Liver (tissue), 8 donors: ENCODE measurements at regions not wholly inside any gene's neighbourhood (a gene's known extent, or its start where the extent isn't known, plus 50 kb on each side); places are given as distances from the start of the nearest gene placed in this dataset.

Experiments used
- DNase-seq: peaks from one replicate; pipeline ENCODE4 v3.0.0-alpha.2; 2017; ENCODE audit warnings: low spot score
- H3K27ac ChIP-seq, 2 donors: one replicate each; pipeline ENCODE4 v1.7.0; 2013; ENCODE audit warnings: inconsistent platforms in 2 of 2, low read length in 2 of 2, control low read depth in 1 of 2, low read depth in 1 of 2, mild to moderate bottlenecking in 1 of 2
- H3K27me3 ChIP-seq, 4 donors: one replicate each; pipeline versions ENCODE4 v1.6.1 to v1.7.0; 2013; ENCODE audit warnings: low read length in 3 of 4, inconsistent platforms in 1 of 4, mild to moderate bottlenecking in 1 of 4, moderate library complexity in 1 of 4; ENCODE audit not compliant: control insufficient read depth in 4 of 4, insufficient read depth in 4 of 4
- H3K36me3 ChIP-seq, 4 donors: one replicate each; pipeline versions ENCODE4 v1.6.1 to v1.7.0; 2013; ENCODE audit warnings: low read length in 3 of 4, mild to moderate bottlenecking in 3 of 4, low read depth in 1 of 4, moderate library complexity in 1 of 4; ENCODE audit not compliant: control insufficient read depth in 4 of 4, insufficient read depth in 3 of 4
- H3K4me1 ChIP-seq, 4 donors: one replicate each; pipeline versions ENCODE4 v1.6.1 to v1.7.0; 2013; ENCODE audit warnings: low read length in 3 of 4, mild to moderate bottlenecking in 3 of 4, moderate library complexity in 1 of 4; ENCODE audit not compliant: control insufficient read depth in 4 of 4, insufficient read depth in 4 of 4
- H3K4me3 ChIP-seq, 3 donors: one replicate each; pipeline versions ENCODE4 v1.6.1 to v1.7.0; 2013; ENCODE audit warnings: low read length in 3 of 3, control low read depth in 1 of 3, low read depth in 1 of 3, mild to moderate bottlenecking in 1 of 3
- H3K9ac ChIP-seq, 2 donors: one replicate each; pipeline ENCODE4 v1.7.0; 2013; ENCODE audit warnings: low read length in 2 of 2, mild to moderate bottlenecking in 2 of 2, moderate library complexity in 2 of 2, control low read depth in 1 of 2, low read depth in 1 of 2
- H3K9me3 ChIP-seq, 4 donors: one replicate each; pipeline versions ENCODE4 v1.6.1 to v1.7.0; 2013; ENCODE audit warnings: low read length in 3 of 4; ENCODE audit not compliant: control insufficient read depth in 4 of 4
- EGR1 ChIP-seq, 2 donors: IDR thresholded peaks; 2 replicates each; pipeline ENCODE4 v1.6.1; 2016 to 2018; ENCODE audit warnings: antibody characterized with exemption in 2 of 2, low read depth in 2 of 2
- FOXA1 ChIP-seq: IDR thresholded peaks from 2 replicates; pipeline ENCODE4 v1.6.1; 2016; ENCODE audit warnings: antibody characterized with exemption
- FOXA2 ChIP-seq: IDR thresholded peaks from 2 replicates; pipeline ENCODE4 v1.6.1; 2016; ENCODE audit warnings: antibody characterized with exemption
- GABPA ChIP-seq, 2 donors: IDR thresholded peaks in 1 of 2; conservative IDR thresholded peaks in 1 of 2; 2 replicates each; pipeline ENCODE4 v1.6.1; 2016; ENCODE audit warnings: antibody characterized with exemption in 2 of 2, mild to moderate bottlenecking in 1 of 2, moderate library complexity in 1 of 2
- HNF4A ChIP-seq, 2 donors: conservative IDR thresholded peaks; 2 replicates each; pipeline ENCODE4 v1.6.1; 2016; ENCODE audit warnings: antibody characterized with exemption in 2 of 2, mild to moderate bottlenecking in 2 of 2
- HNF4G ChIP-seq: IDR thresholded peaks from 2 replicates; pipeline ENCODE4 v1.6.1; 2016; ENCODE audit warnings: antibody characterized with exemption
- JUND ChIP-seq, 2 donors: IDR thresholded peaks; 2 replicates each; pipeline ENCODE4 v1.6.1; 2016; ENCODE audit warnings: antibody characterized with exemption in 2 of 2
- MAX ChIP-seq: IDR thresholded peaks from 2 replicates; pipeline ENCODE4 v1.6.1; 2016; ENCODE audit warnings: antibody characterized with exemption
- NR2F2 ChIP-seq: IDR thresholded peaks from 2 replicates; pipeline ENCODE4 v1.6.1; 2016; ENCODE audit warnings: antibody characterized with exemption
- RAD21 ChIP-seq, 2 donors: IDR thresholded peaks; 2 replicates each; pipeline ENCODE4 v1.6.1; 2016; ENCODE audit warnings: antibody characterized with exemption in 2 of 2, mild to moderate bottlenecking in 2 of 2
- RXRA ChIP-seq, 2 donors: IDR thresholded peaks; 2 replicates each; pipeline ENCODE4 v1.6.1; 2017 to 2018; ENCODE audit warnings: antibody characterized with exemption in 2 of 2, mild to moderate bottlenecking in 1 of 2
- SP1 ChIP-seq: IDR thresholded peaks from 2 replicates; pipeline ENCODE4 v1.6.1; 2018; ENCODE audit warnings: antibody characterized with exemption, mild to moderate bottlenecking
- TAF1 ChIP-seq: conservative IDR thresholded peaks from 2 replicates; pipeline ENCODE4 v1.6.1; 2016; ENCODE audit warnings: antibody characterized with exemption, mild to moderate bottlenecking
- YY1 ChIP-seq: IDR thresholded peaks from 2 replicates; pipeline ENCODE4 v1.6.1; 2016; ENCODE audit warnings: antibody characterized with exemption, mild to moderate bottlenecking
- ZBTB33 ChIP-seq: IDR thresholded peaks from 2 replicates; pipeline ENCODE4 v1.6.1; 2016; ENCODE audit warnings: antibody characterized with exemption
- WGBS: extraction: QIAGEN DNeasy Blood & Tissue Kit; methylation state at CpG from one replicate; pipeline ENCODE4 v1.1.7; 2013; 5-methylcytosine and 5-hydroxymethylcytosine counted together
- TF ChIP-seq, protein P1 (sequence below): IDR thresholded peaks from 2 replicates; pipeline ENCODE4 v1.6.1; 2016; ENCODE audit warnings: antibody characterized with exemption
- TF ChIP-seq, protein P2 (sequence below): IDR thresholded peaks from 2 replicates; pipeline ENCODE4 v1.6.1; 2016; ENCODE audit warnings: antibody characterized with exemption, mild to moderate bottlenecking
- TF ChIP-seq, protein P3 (sequence below): fragments of 150-350 bp; IDR thresholded peaks from 2 replicates; pipeline ENCODE4 v1.5.1; 2017; ENCODE audit warnings: improper control_type of control experiment, low read depth, low read length; ENCODE audit not compliant: missing input control
- donor health status: healthy.
- donor health status: healthy.
- donor health status: healthy.
- donor health status: healthy.
- donor health status: healthy.

GRCh38 chr6:90413867-90414266 lies 117.2 kb upstream of the BACH2 start:
- no peaks in the 10 kb centered on the region for H3K9me3 ChIP-seq

GRCh38 chr6:90413396-90413795 lies 116.8 kb upstream of the BACH2 start:
- H3K9ac ChIP-seq = no peak overlapping the region
- WGBS = 59% methylated on average over 14 of the region's 14 CpGs

More at GRCh38 chr6:90413867-90414266, 117.2 kb upstream of the BACH2 start:
- no peak for DNase-seq
- Histone ChIP-seq H3K27me3 (no peaks in the 10 kb centered on the region), H3K4me3 (no peak overlapping the region), H3K36me3 (no peaks in the 10 kb centered on the region), H3K27ac (no peak overlapping the region), H3K9ac (no peak overlapping the region), H3K4me1 (no peaks in the 10 kb centered on the region)
- WGBS = 8% methylated on average over 8 of the region's 8 CpGs
- TF ChIP-seq GABPA (IDR thresholded peaks at IDR 0.05 in 1 of 2, conservative IDR thresholded peaks at IDR 0.05 in 1 of 2) (no peak), RXRA (IDR thresholded peaks at IDR 0.05) (no peak)

More at GRCh38 chr6:90413396-90413795, 116.8 kb upstream of the BACH2 start:
- TF ChIP-seq, protein P1, sequence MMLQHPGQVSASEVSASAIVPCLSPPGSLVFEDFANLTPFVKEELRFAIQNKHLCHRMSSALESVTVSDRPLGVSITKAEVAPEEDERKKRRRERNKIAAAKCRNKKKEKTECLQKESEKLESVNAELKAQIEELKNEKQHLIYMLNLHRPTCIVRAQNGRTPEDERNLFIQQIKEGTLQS = no peak
- TF ChIP-seq NR2F2 (no peak), HNF4G (no peak), GABPA (IDR thresholded peaks at IDR 0.05 in 1 of 2, conservative IDR thresholded peaks at IDR 0.05 in 1 of 2) (no peak), MAX (no peak), SP1 (no peak), HNF4A (conservative IDR thresholded peaks at IDR 0.05) (no peak), JUND (IDR thresholded peaks at IDR 0.05) (no peak), EGR1 (IDR thresholded peaks at IDR 0.05; ENCODE audit: low read depth in 2 of 2) (no peak), TAF1 (no peak), ZBTB33 (no peak), RXRA (IDR thresholded peaks at IDR 0.05) (no peak), FOXA1 (no peak), YY1 (no peak), RAD21 (IDR thresholded peaks at IDR 0.05) (no peak), FOXA2 (no peak)
- TF ChIP-seq, protein P2, sequence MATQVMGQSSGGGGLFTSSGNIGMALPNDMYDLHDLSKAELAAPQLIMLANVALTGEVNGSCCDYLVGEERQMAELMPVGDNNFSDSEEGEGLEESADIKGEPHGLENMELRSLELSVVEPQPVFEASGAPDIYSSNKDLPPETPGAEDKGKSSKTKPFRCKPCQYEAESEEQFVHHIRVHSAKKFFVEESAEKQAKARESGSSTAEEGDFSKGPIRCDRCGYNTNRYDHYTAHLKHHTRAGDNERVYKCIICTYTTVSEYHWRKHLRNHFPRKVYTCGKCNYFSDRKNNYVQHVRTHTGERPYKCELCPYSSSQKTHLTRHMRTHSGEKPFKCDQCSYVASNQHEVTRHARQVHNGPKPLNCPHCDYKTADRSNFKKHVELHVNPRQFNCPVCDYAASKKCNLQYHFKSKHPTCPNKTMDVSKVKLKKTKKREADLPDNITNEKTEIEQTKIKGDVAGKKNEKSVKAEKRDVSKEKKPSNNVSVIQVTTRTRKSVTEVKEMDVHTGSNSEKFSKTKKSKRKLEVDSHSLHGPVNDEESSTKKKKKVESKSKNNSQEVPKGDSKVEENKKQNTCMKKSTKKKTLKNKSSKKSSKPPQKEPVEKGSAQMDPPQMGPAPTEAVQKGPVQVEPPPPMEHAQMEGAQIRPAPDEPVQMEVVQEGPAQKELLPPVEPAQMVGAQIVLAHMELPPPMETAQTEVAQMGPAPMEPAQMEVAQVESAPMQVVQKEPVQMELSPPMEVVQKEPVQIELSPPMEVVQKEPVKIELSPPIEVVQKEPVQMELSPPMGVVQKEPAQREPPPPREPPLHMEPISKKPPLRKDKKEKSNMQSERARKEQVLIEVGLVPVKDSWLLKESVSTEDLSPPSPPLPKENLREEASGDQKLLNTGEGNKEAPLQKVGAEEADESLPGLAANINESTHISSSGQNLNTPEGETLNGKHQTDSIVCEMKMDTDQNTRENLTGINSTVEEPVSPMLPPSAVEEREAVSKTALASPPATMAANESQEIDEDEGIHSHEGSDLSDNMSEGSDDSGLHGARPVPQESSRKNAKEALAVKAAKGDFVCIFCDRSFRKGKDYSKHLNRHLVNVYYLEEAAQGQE = no peak
- TF ChIP-seq, protein P3, sequence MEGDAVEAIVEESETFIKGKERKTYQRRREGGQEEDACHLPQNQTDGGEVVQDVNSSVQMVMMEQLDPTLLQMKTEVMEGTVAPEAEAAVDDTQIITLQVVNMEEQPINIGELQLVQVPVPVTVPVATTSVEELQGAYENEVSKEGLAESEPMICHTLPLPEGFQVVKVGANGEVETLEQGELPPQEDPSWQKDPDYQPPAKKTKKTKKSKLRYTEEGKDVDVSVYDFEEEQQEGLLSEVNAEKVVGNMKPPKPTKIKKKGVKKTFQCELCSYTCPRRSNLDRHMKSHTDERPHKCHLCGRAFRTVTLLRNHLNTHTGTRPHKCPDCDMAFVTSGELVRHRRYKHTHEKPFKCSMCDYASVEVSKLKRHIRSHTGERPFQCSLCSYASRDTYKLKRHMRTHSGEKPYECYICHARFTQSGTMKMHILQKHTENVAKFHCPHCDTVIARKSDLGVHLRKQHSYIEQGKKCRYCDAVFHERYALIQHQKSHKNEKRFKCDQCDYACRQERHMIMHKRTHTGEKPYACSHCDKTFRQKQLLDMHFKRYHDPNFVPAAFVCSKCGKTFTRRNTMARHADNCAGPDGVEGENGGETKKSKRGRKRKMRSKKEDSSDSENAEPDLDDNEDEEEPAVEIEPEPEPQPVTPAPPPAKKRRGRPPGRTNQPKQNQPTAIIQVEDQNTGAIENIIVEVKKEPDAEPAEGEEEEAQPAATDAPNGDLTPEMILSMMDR = no peak
- H3K4me1 ChIP-seq = no peaks in the 10 kb centered on the region
- no peak for DNase-seq
- no peaks in the 10 kb centered on the region for H3K27me3 ChIP-seq
- H3K27ac ChIP-seq = no peak overlapping the region
- no peaks in the 10 kb centered on the region for H3K9me3 ChIP-seq
- no peaks in the 10 kb centered on the region for H3K36me3 ChIP-seq
- H3K4me3 ChIP-seq = no peak overlapping the region
